ENCODE measurements at regions not wholly inside any gene's neighbourhood (a gene's known extent, or its start where the extent isn't known, plus 50 kb on each side); places are given as distances from the start of the nearest gene placed in this dataset.

- no peak for DNase-seq
- peaks cover 30% of the 10 kb centered on the region for H3K79me2 ChIP-seq (ENCODE audit: insufficient read depth, low read length)
Observed at GRCh38 chr6:25005010-25005409, 69.2 kb upstream of the RIPOR2 start.

GRCh38 chr6:25006075-25006474 lies 70.3 kb upstream of the RIPOR2 start:
- Histone ChIP-seq H3K27ac (ENCODE audit: low read length) (peak overlapping the region; percentile 68), H3K4me1 (ENCODE audit: insufficient read depth, low read length) (peaks cover 51% of the 10 kb centered on the region), H3K4me2 (ENCODE audit: insufficient read depth, low read length) (no peak overlapping the region), H4K20me1 (ENCODE audit: insufficient read depth, low read length) (no peaks in the 10 kb centered on the region; the same call in 1 of the 2 replicates), H2AFZ (ENCODE audit: low read depth, low read length) (no peak overlapping the region), H3K79me2 (ENCODE audit: insufficient read depth, low read length) (peaks cover 30% of the 10 kb centered on the region), H3K9ac (ENCODE audit: low read depth, low read length) (no peak overlapping the region), H3K9me3 (ENCODE audit: insufficient read depth, low read length, severe bottlenecking) (no peaks in the 10 kb centered on the region), H3K4me3 (ENCODE audit: low read depth in 1 of 2, low read length in 2 of 2) (no peak overlapping the region), H3K36me3 (ENCODE audit: insufficient read depth, low read length) (no peaks in the 10 kb centered on the region), H3K27me3 (ENCODE audit: insufficient read depth, low read length, poor library complexity) (no peaks in the 10 kb centered on the region)
- no peak for DNase-seq
- no peak for ATAC-seq (ENCODE audit: insufficient read depth, low read depth)
- no peak for TF ChIP-seq CTCF (IDR thresholded peaks at IDR 0.05; ENCODE audit: borderline replicate concordance, extremely low read depth, low read length, poor library complexity, severe bottlenecking)
- TF ChIP-seq EZH2 (IDR thresholded peaks at IDR 0.05; ENCODE audit: borderline replicate concordance, low read depth, low read length, severe bottlenecking): no peak

More at GRCh38 chr6:25005010-25005409, 69.2 kb upstream of the RIPOR2 start:
- no peaks in the 10 kb centered on the region for H3K27me3 ChIP-seq (ENCODE audit: insufficient read depth, low read length, poor library complexity)
- H4K20me1 ChIP-seq (ENCODE audit: insufficient read depth, low read length): no peaks in the 10 kb centered on the region; the same call in 1 of the 2 replicates
- ATAC-seq (ENCODE audit: insufficient read depth, low read depth): no peak
- no peak overlapping the region for H3K4me2 ChIP-seq (ENCODE audit: insufficient read depth, low read length)
- no peak overlapping the region for H3K27ac ChIP-seq (ENCODE audit: low read length)
- TF ChIP-seq CTCF (IDR thresholded peaks at IDR 0.05; ENCODE audit: borderline replicate concordance, extremely low read depth, low read length, poor library complexity, severe bottlenecking) (no peak), EZH2 (IDR thresholded peaks at IDR 0.05; ENCODE audit: borderline replicate concordance, low read depth, low read length, severe bottlenecking) (no peak)
- peaks cover 41% of the 10 kb centered on the region for H3K4me1 ChIP-seq (ENCODE audit: insufficient read depth, low read length)
- H2AFZ ChIP-seq (ENCODE audit: low read depth, low read length): no peak overlapping the region
- H3K9ac ChIP-seq (ENCODE audit: low read depth, low read length): no peak overlapping the region
- H3K36me3 ChIP-seq (ENCODE audit: insufficient read depth, low read length): no peaks in the 10 kb centered on the region
- no peak overlapping the region for H3K4me3 ChIP-seq (ENCODE audit: low read depth in 1 of 2, low read length in 2 of 2)
- H3K9me3 ChIP-seq (ENCODE audit: insufficient read depth, low read length, severe bottlenecking): no peaks in the 10 kb centered on the region

GRCh38 chr6:25006565-25007001 lies 70.8 kb upstream of the RIPOR2 start:
- Histone ChIP-seq H3K36me3 (ENCODE audit: insufficient read depth, low read length) (no peaks in the 10 kb centered on the region), H3K79me2 (ENCODE audit: insufficient read depth, low read length) (peaks cover 33% of the 10 kb centered on the region), H3K9me3 (ENCODE audit: insufficient read depth, low read length, severe bottlenecking) (no peaks in the 10 kb centered on the region), H3K4me2 (ENCODE audit: insufficient read depth, low read length) (peak overlapping the region; percentile 17), H3K9ac (ENCODE audit: low read depth, low read length) (no peak overlapping the region), H3K4me1 (ENCODE audit: insufficient read depth, low read length) (peaks cover 56% of the 10 kb centered on the region), H4K20me1 (ENCODE audit: insufficient read depth, low read length) (no peaks in the 10 kb centered on the region; the same call in 1 of the 2 replicates), H3K4me3 (ENCODE audit: low read depth in 1 of 2, low read length in 2 of 2) (no peak overlapping the region), H3K27ac (ENCODE audit: low read length) (peak overlapping the region; percentile 68), H3K27me3 (ENCODE audit: insufficient read depth, low read length, poor library complexity) (no peaks in the 10 kb centered on the region), H2AFZ (ENCODE audit: low read depth, low read length) (no peak overlapping the region)
- TF ChIP-seq CTCF (IDR thresholded peaks at IDR 0.05; ENCODE audit: borderline replicate concordance, extremely low read depth, low read length, poor library complexity, severe bottlenecking) (no peak), EZH2 (IDR thresholded peaks at IDR 0.05; ENCODE audit: borderline replicate concordance, low read depth, low read length, severe bottlenecking) (no peak)
- DNase-seq (peak; percentile 58), ATAC-seq (ENCODE audit: insufficient read depth, low read depth) (peak; percentile 70)

Measured in DND-41 (cell line).